ENCODE measurements at regions not wholly inside any gene's neighbourhood (a gene's known extent, or its start where the extent isn't known, plus 50 kb on each side); places are given as distances from the start of the nearest gene placed in this dataset.

DNA sequence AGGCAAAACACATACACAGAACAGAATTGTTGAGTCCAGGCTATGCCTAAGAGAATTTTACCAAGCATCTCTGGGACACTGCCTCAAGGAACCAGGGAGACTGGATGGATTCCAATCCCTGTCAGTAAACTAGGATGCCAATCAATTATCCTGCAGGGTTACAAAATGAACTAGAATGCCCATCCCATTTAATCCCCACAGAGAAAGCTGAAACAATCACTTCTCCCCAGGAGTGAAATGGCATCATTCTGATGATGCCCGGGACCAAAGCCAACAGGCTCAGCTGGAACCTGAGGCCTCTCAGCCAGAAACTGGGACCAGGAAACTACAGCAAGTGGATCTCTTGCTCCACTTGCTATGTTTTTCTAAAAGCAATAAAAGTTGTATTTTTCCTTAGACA, 130.0 kb upstream of the TJP1 start:
- H3K4ac ChIP-seq (replicated peaks; ENCODE audit: insufficient read length, low read depth, low read length) = no peak overlapping the region
- H3K79me2 ChIP-seq (ENCODE audit: control insufficient read depth in 1 of 2, insufficient read depth in 2 of 2, low read length in 2 of 2) = no peaks in the 10 kb centered on the region
- H3K9me3 ChIP-seq (ENCODE audit: insufficient read depth in 2 of 2, low read depth in 1 of 2, low read length in 1 of 2) = no peaks in the 10 kb centered on the region
- no peak overlapping the region for H3K4me3 ChIP-seq (ENCODE audit: extremely low read depth in 1 of 4, insufficient read depth in 2 of 4, low read depth in 3 of 4, low read length in 4 of 4)
- H4K20me1 ChIP-seq (replicated peaks in 1 of 2; ENCODE audit: control insufficient read depth in 1 of 2, insufficient read depth in 2 of 2, low read length in 2 of 2) = peaks cover 0 to 2% of the 10 kb centered on the region in 2 experiments
- FAIRE-seq = no peak
- H3K36me3 ChIP-seq (ENCODE audit: control insufficient read depth in 2 of 4, insufficient read depth in 4 of 4, low read length in 3 of 4) = no peaks in the 10 kb centered on the region
- no peak overlapping the region for H2BK120ac ChIP-seq (replicated peaks; ENCODE audit: low read depth, low read length)
- no peak overlapping the region for H3K23ac ChIP-seq (ENCODE audit: insufficient read length)
- no peak overlapping the region for H4K5ac ChIP-seq (ENCODE audit: insufficient read length, low read depth, low read length)
- H3K4me2 ChIP-seq (ENCODE audit: insufficient read depth in 1 of 2, low read depth in 2 of 2, low read length in 2 of 2) = no peak overlapping the region
- no peak overlapping the region for H4K91ac ChIP-seq (replicated peaks; ENCODE audit: insufficient read length, low read length)
- H3K23me2 ChIP-seq (ENCODE audit: low read depth, low read length) = peaks cover 18% of the 10 kb centered on the region; the same call in 1 of the 2 replicates
- no peak overlapping the region for H3K27ac ChIP-seq (ENCODE audit: low read depth, low read length)
- 56% methylated on average over 1 of the region's 1 CpG; no CpG with 5 or more reads in 1 of the 2 experiments for WGBS, 2 experiments (ENCODE audit: extremely low coverage in 1 of 2, insufficient coverage in 1 of 2, insufficient read length in 1 of 2, insufficient replicate concordance in 2 of 2, low coverage in 1 of 2, low lambda C conversion rate in 2 of 2, missing lambda C conversion rate in 1 of 2)
- no peaks in the 10 kb centered on the region for H3K27me3 ChIP-seq (replicated peaks in 1 of 4; ENCODE audit: control insufficient read depth in 3 of 4, extremely low read depth in 1 of 4, insufficient read depth in 3 of 4, low read length in 3 of 4)
- H2BK5ac ChIP-seq (ENCODE audit: low read depth, low read length) = no peak overlapping the region
- H3K79me1 ChIP-seq (ENCODE audit: low read depth, low read length) = no peaks in the 10 kb centered on the region
- no peak overlapping the region for H4K8ac ChIP-seq (ENCODE audit: extremely low read depth, insufficient read depth, low read length)
- no peak overlapping the region for H2AK5ac ChIP-seq (ENCODE audit: low read depth, low read length)
- no peak overlapping the region for H2BK15ac ChIP-seq (ENCODE audit: low read length)
- no peak for DNase-seq (ENCODE audit: low read depth in 1 of 2, low spot score in 2 of 2)
- ChIA-PET POLR2A (ENCODE audit: partially characterized antibody) (no interaction called here), CTCF (ENCODE audit: partially characterized antibody) (interaction anchor here (1.3 kb wide), 2 partner anchors 10 to 11 kb away, joined by 4 to 5 read pairs; no protein-coding TSS in a partner anchor)
- TF ChIP-seq SIX5 (IDR thresholded peaks at IDR 0.05; ENCODE audit: low read depth, low read length) = no peak
- no peak overlapping the region for H3K18ac ChIP-seq (ENCODE audit: extremely low read depth, low read length)
- no peak overlapping the region for H3K9ac ChIP-seq (replicated peaks in 1 of 4; ENCODE audit: extremely low read depth in 1 of 4, low read depth in 3 of 4, low read length in 3 of 4)
- H2BK12ac ChIP-seq (ENCODE audit: low read depth, low read length) = no peak overlapping the region
- H2AFZ ChIP-seq (ENCODE audit: low read length) = no peak overlapping the region
- no peak overlapping the region for H3K14ac ChIP-seq (ENCODE audit: insufficient read length)
- no peak overlapping the region for H3K56ac ChIP-seq (replicated peaks; ENCODE audit: insufficient read length, low read depth, low read length)
- no peaks in the 10 kb centered on the region for H3K4me1 ChIP-seq (replicated peaks in 1 of 4; ENCODE audit: control insufficient read depth in 3 of 4, insufficient read depth in 4 of 4, low read length in 3 of 4)
- H2BK20ac ChIP-seq (ENCODE audit: low read length) = no peak overlapping the region
